C4-2B (cell line): ENCODE measurements at regions not wholly inside any gene's neighbourhood (a gene's known extent, or its start where the extent isn't known, plus 50 kb on each side); places are given as distances from the start of the nearest gene placed in this dataset.

Experiments used
- H3K27ac ChIP-seq: fragments of 450-650 bp; 2 replicates; pipeline ENCODE4 v1.5.1; 2017
- CTCF ChIP-seq: fragments of 450-650 bp; conservative IDR thresholded peaks from 2 replicates; pipeline ENCODE4 v1.5.1; 2017; ENCODE audit warnings: mild to moderate bottlenecking
- ZFX ChIP-seq: fragments of 450-650 bp; IDR thresholded peaks from 2 replicates; pipeline ENCODE4 v1.6.1; 2017

- no peak for TF ChIP-seq CTCF
- TF ChIP-seq ZFX = no peak
- peak overlapping the region; percentile 64 for H3K27ac ChIP-seq
Observed at GRCh38 chr15:86014016-86014415, 65.7 kb upstream of the AGBL1 start.

- TF ChIP-seq ZFX (no peak), CTCF (no peak)
- H3K27ac ChIP-seq = peak overlapping the region; percentile 22
Observed at GRCh38 chr15:86016750-86017149, 62.9 kb upstream of the AGBL1 start.

- H3K27ac ChIP-seq = no peak overlapping the region
- TF ChIP-seq CTCF (no peak), ZFX (no peak)
Observed at GRCh38 chr15:86018679-86019078, 61.0 kb upstream of the AGBL1 start.

GRCh38 chr15:86021281-86022264, 58.1 kb upstream of the AGBL1 start:
- no peak for TF ChIP-seq ZFX
- no peak for TF ChIP-seq CTCF
- peak overlapping the region; percentile 18; the same call in 1 of the 2 replicates for H3K27ac ChIP-seq

DNA sequence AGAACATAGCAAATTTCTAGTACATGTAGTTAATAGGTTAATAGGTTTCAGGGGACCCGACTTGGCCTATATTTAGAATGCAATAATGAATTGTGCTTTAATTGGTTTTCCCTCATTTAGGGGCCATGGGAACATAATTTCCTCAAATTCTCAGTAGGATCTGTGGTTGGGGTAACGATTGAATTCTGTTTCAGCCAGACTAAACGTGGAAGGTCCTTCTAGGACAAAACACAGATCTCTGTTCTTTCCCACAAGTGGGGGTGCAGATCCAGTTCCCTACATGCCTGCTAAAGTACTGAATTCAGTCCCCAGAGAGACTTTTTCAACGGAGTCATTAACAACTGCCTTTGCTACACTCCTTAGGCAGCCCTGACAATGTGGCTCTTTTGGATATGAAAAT, 50.7 kb upstream of the AGBL1 start:
- H3K27ac ChIP-seq = no peak overlapping the region
- TF ChIP-seq ZFX = no peak
- TF ChIP-seq CTCF = no peak
